Ishikawa (cell line): ENCODE measurements at regions not wholly inside any gene's neighbourhood (a gene's known extent, or its start where the extent isn't known, plus 50 kb on each side); places are given as distances from the start of the nearest gene placed in this dataset.

Source experiments
- EGR1 ChIP-seq: IDR thresholded peaks from 2 replicates; pipeline ENCODE4 v1.6.1; 2012
- EP300 ChIP-seq: IDR thresholded peaks from 2 replicates; pipeline ENCODE4 v1.6.1; 2012; ENCODE audit warnings: borderline replicate concordance
- FOXM1 ChIP-seq: IDR thresholded peaks from 2 replicates; pipeline ENCODE4 v1.6.1; 2012; ENCODE audit warnings: low read depth, borderline replicate concordance
- RAD21 ChIP-seq: IDR thresholded peaks from 2 replicates; pipeline ENCODE4 v1.6.1; 2012; ENCODE audit warnings: low read depth
- TAF1 ChIP-seq: IDR thresholded peaks from 2 replicates; pipeline ENCODE4 v1.6.1; 2012; ENCODE audit warnings: low read depth, mild to moderate bottlenecking
- YY1 ChIP-seq: IDR thresholded peaks from 2 replicates; pipeline ENCODE4 v1.6.1; 2012; ENCODE audit warnings: low read depth
- TF ChIP-seq, protein P1 (sequence below): IDR thresholded peaks from 2 replicates; pipeline ENCODE4 v1.6.1; 2012; ENCODE audit warnings: low read depth, mild to moderate bottlenecking

- TF ChIP-seq YY1 (no peak), TAF1 (no peak), RAD21 (no peak), FOXM1 (no peak), EP300 (no peak), EGR1 (no peak)
- TF ChIP-seq, protein P1, sequence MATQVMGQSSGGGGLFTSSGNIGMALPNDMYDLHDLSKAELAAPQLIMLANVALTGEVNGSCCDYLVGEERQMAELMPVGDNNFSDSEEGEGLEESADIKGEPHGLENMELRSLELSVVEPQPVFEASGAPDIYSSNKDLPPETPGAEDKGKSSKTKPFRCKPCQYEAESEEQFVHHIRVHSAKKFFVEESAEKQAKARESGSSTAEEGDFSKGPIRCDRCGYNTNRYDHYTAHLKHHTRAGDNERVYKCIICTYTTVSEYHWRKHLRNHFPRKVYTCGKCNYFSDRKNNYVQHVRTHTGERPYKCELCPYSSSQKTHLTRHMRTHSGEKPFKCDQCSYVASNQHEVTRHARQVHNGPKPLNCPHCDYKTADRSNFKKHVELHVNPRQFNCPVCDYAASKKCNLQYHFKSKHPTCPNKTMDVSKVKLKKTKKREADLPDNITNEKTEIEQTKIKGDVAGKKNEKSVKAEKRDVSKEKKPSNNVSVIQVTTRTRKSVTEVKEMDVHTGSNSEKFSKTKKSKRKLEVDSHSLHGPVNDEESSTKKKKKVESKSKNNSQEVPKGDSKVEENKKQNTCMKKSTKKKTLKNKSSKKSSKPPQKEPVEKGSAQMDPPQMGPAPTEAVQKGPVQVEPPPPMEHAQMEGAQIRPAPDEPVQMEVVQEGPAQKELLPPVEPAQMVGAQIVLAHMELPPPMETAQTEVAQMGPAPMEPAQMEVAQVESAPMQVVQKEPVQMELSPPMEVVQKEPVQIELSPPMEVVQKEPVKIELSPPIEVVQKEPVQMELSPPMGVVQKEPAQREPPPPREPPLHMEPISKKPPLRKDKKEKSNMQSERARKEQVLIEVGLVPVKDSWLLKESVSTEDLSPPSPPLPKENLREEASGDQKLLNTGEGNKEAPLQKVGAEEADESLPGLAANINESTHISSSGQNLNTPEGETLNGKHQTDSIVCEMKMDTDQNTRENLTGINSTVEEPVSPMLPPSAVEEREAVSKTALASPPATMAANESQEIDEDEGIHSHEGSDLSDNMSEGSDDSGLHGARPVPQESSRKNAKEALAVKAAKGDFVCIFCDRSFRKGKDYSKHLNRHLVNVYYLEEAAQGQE, result no peak
These were observed 214.4 kb downstream of the NRIP1 start for GRCh38 chr21:14850394-14850793.
